HEK293 (cell line): ENCODE measurements at regions not wholly inside any gene's neighbourhood (a gene's known extent, or its start where the extent isn't known, plus 50 kb on each side); places are given as distances from the start of the nearest gene placed in this dataset.

ENCODE experiments used
- CTCF ChIA-PET: fragments of 350-600 bp; formaldehyde crosslinking; extraction: SDS; loops from one replicate; lab custom pipeline; 2021; ENCODE audit warnings: antibody characterized with exemption; lab: Yijun Ruan, JAX
- POLR2A ChIA-PET: fragments of 300-600 bp; formaldehyde crosslinking; extraction: SDS; loops from one replicate; lab custom pipeline; 2020; ENCODE audit warnings: antibody characterized with exemption, inconsistent platforms; lab: Yijun Ruan, JAX
- H3K27ac ChIP-seq: fragments of 200-500 bp; sonication (Bioruptor generic); 2 replicates; pipeline ENCODE4 v1.5.1; 2014; ENCODE audit warnings: low read depth, low read length, control low read depth, inconsistent platforms; ENCODE audit errors: extremely low read depth
- H3K36me3 ChIP-seq, 2 experiments: fragments of 200-500 bp in 1 of 2; sonication (Bioruptor generic) in 1 of 2; 1 replicate in 1 of 2; 2 replicates in 1 of 2; pipeline ENCODE4 v1.5.1; 2014 to 2017; ENCODE audit warnings: inconsistent platforms in 2 of 2, low read length in 2 of 2; ENCODE audit not compliant: control insufficient read depth in 2 of 2, insufficient read depth in 1 of 2
- H3K4me1 ChIP-seq: fragments of 200-500 bp; sonication (Bioruptor generic); 2 replicates; pipeline ENCODE4 v1.5.1; 2014; ENCODE audit warnings: mild to moderate bottlenecking, low read length, inconsistent platforms; ENCODE audit not compliant: control insufficient read depth, insufficient read depth
- H3K4me3 ChIP-seq: 2 replicates; pipeline ENCODE4 v1.5.1; 2011; ENCODE audit warnings: low read depth, mild to moderate bottlenecking, control low read depth, low read length, moderate library complexity
- H3K9me3 ChIP-seq: fragments of 200-500 bp; sonication (Bioruptor generic); 2 replicates; pipeline ENCODE4 v1.5.1; 2014; ENCODE audit warnings: low read depth, low read length, inconsistent platforms; ENCODE audit not compliant: control insufficient read depth, insufficient read depth
- KLF17 ChIP-seq: fragments of 450-650 bp; formaldehyde crosslinking; IDR thresholded peaks from 2 replicates; pipeline ENCODE4 v1.5.1; 2016; ENCODE audit warnings: missing biosample characterization, missing genetic modification characterization
- MYNN ChIP-seq: fragments of 450-650 bp; formaldehyde crosslinking; IDR thresholded peaks from 2 replicates; pipeline ENCODE4 v1.5.1; 2016; ENCODE audit warnings: missing biosample characterization, missing genetic modification characterization, borderline replicate concordance
- OVOL3 ChIP-seq: fragments of 450-650 bp; formaldehyde crosslinking; IDR thresholded peaks from 2 replicates; pipeline ENCODE4 v1.5.1; 2016; ENCODE audit warnings: missing biosample characterization, missing genetic modification characterization
- REPIN1 ChIP-seq: fragments of 450-650 bp; formaldehyde crosslinking; IDR thresholded peaks from 2 replicates; pipeline ENCODE4 v1.5.1; 2017; ENCODE audit warnings: missing biosample characterization, missing genetic modification characterization, low read depth
- SP7 ChIP-seq: fragments of 450-650 bp; formaldehyde crosslinking; IDR thresholded peaks from 2 replicates; pipeline ENCODE4 v1.5.1; 2016; ENCODE audit warnings: missing biosample characterization, missing genetic modification characterization
- TRIM28 ChIP-seq: IDR thresholded peaks from 2 replicates; pipeline ENCODE4 v1.6.1; 2011; ENCODE audit warnings: low read length, control low read depth, borderline replicate concordance
- ZBTB17 ChIP-seq: fragments of 450-650 bp; formaldehyde crosslinking; IDR thresholded peaks from 2 replicates; pipeline ENCODE4 v1.5.1; 2016; ENCODE audit warnings: missing biosample characterization, missing genetic modification characterization
- ZBTB49 ChIP-seq: fragments of 450-650 bp; formaldehyde crosslinking; IDR thresholded peaks from 2 replicates; pipeline ENCODE4 v1.5.1; 2016; ENCODE audit warnings: missing biosample characterization, missing genetic modification characterization, low read depth
- ZBTB8A ChIP-seq: fragments of 450-650 bp; formaldehyde crosslinking; IDR thresholded peaks from 2 replicates; pipeline ENCODE4 v1.5.1; 2016; ENCODE audit warnings: missing biosample characterization, missing genetic modification characterization
- ZFP3 ChIP-seq: fragments of 450-650 bp; formaldehyde crosslinking; IDR thresholded peaks from 2 replicates; pipeline ENCODE4 v1.5.1; 2016; ENCODE audit warnings: low read depth, missing biosample characterization, missing genetic modification characterization
- ZFP41 ChIP-seq: fragments of 450-650 bp; formaldehyde crosslinking; IDR thresholded peaks from 2 replicates; pipeline ENCODE4 v1.5.1; 2016; ENCODE audit warnings: missing biosample characterization, missing genetic modification characterization, borderline replicate concordance
- ZNF202 ChIP-seq: fragments of 450-650 bp; formaldehyde crosslinking; IDR thresholded peaks from 2 replicates; pipeline ENCODE4 v1.5.1; 2016; ENCODE audit warnings: missing biosample characterization, missing genetic modification characterization, borderline replicate concordance
- ZNF239 ChIP-seq: fragments of 450-650 bp; formaldehyde crosslinking; IDR thresholded peaks from 2 replicates; pipeline ENCODE4 v1.5.1; 2016; ENCODE audit warnings: missing biosample characterization, missing genetic modification characterization
- ZNF311 ChIP-seq: fragments of 450-650 bp; formaldehyde crosslinking; IDR thresholded peaks from 2 replicates; pipeline ENCODE4 v1.5.1; 2017; ENCODE audit warnings: missing biosample characterization, missing genetic modification characterization, borderline replicate concordance
- ZNF366 ChIP-seq: fragments of 450-650 bp; formaldehyde crosslinking; conservative IDR thresholded peaks from 2 replicates; pipeline ENCODE4 v1.5.1; 2016; ENCODE audit warnings: missing biosample characterization, missing genetic modification characterization
- ZNF394 ChIP-seq: fragments of 450-650 bp; formaldehyde crosslinking; IDR thresholded peaks from 2 replicates; pipeline ENCODE4 v1.5.1; 2016; ENCODE audit warnings: missing biosample characterization, missing genetic modification characterization, mild to moderate bottlenecking, moderate library complexity, borderline replicate concordance
- ZNF449 ChIP-seq: fragments of 450-650 bp; formaldehyde crosslinking; IDR thresholded peaks from 2 replicates; pipeline ENCODE4 v1.5.1; 2017; ENCODE audit warnings: missing biosample characterization, mild to moderate bottlenecking, missing genetic modification characterization, moderate library complexity
- ZNF580 ChIP-seq: fragments of 450-650 bp; formaldehyde crosslinking; IDR thresholded peaks from 2 replicates; pipeline ENCODE4 v1.5.1; 2016; ENCODE audit warnings: missing biosample characterization, missing genetic modification characterization
- ZNF692 ChIP-seq: fragments of 450-650 bp; formaldehyde crosslinking; IDR thresholded peaks from 2 replicates; pipeline ENCODE4 v1.5.1; 2016; ENCODE audit warnings: missing biosample characterization, missing genetic modification characterization
- ZNF777 ChIP-seq: fragments of 450-650 bp; formaldehyde crosslinking; IDR thresholded peaks from 2 replicates; pipeline ENCODE4 v1.5.1; 2017; ENCODE audit warnings: missing biosample characterization, missing genetic modification characterization, borderline replicate concordance
- ZSCAN5A ChIP-seq: fragments of 450-650 bp; formaldehyde crosslinking; IDR thresholded peaks from 2 replicates; pipeline ENCODE4 v1.5.1; 2016; ENCODE audit warnings: missing biosample characterization, missing genetic modification characterization

GRCh38 chr6:118722829-118723813, 71.7 kb upstream of the CEP85L start (continued):
- TF ChIP-seq ZNF394 (tag by site-specific recombination): no peak

GRCh38 chr6:118720125-118720473, 68.7 kb upstream of the CEP85L start:
- Histone ChIP-seq H3K4me3 (no peak overlapping the region), H3K27ac (no peak overlapping the region), H3K36me3 (no peaks in the 10 kb centered on the region), H3K9me3 (no peaks in the 10 kb centered on the region), H3K4me1 (no peaks in the 10 kb centered on the region)
- CTCF ChIA-PET: interaction anchor here (0.6 kb wide), 1 partner anchor 69 kb away, joined by 3 read pairs; the partner anchor contains the start of gene CEP85L
- POLR2A ChIA-PET: no interaction called here
- TF ChIP-seq ZNF202 (tag by site-specific recombination): no peak
- TF ChIP-seq ZBTB17 (tag by site-specific recombination): no peak
- TF ChIP-seq KLF17 (tag by site-specific recombination): no peak
- peak; percentile 54; the same call in 1 of the 2 replicates for TF ChIP-seq ZNF366
- TF ChIP-seq MYNN: no peak
- no peak for TF ChIP-seq SP7 (tag by site-specific recombination)
- TF ChIP-seq ZNF692 (tag by site-specific recombination): no peak

- ChIA-PET CTCF (no interaction called here), POLR2A (no interaction called here)
- Histone ChIP-seq H3K4me1 (no peaks in the 10 kb centered on the region), H3K27ac (no peak overlapping the region), H3K4me3 (no peak overlapping the region), H3K36me3 (no peaks in the 10 kb centered on the region), H3K9me3 (no peaks in the 10 kb centered on the region)
- no peak for TF ChIP-seq ZNF449
- no peak for TF ChIP-seq ZFP3 (tag by site-specific recombination)
- TF ChIP-seq ZNF239 (tag by site-specific recombination): no peak
- no peak for TF ChIP-seq ZNF580
- TF ChIP-seq ZBTB17 (tag by site-specific recombination): no peak
- no peak for TF ChIP-seq TRIM28
- TF ChIP-seq ZNF777 (tag by site-specific recombination): no peak
- no peak for TF ChIP-seq OVOL3 (tag by site-specific recombination)
- TF ChIP-seq ZNF311 (tag by site-specific recombination): no peak
- no peak for TF ChIP-seq REPIN1 (tag by site-specific recombination)
- TF ChIP-seq ZFP41 (tag by site-specific recombination): no peak
- no peak for TF ChIP-seq ZBTB8A (tag by site-specific recombination)
- no peak for TF ChIP-seq ZSCAN5A (tag by site-specific recombination)
- TF ChIP-seq ZBTB49 (tag by site-specific recombination): no peak
Measured at GRCh38 chr6:118719351-118720124, 68.1 kb upstream of the CEP85L start.
